ENCODE measurements at regions not wholly inside any gene's neighbourhood (a gene's known extent, or its start where the extent isn't known, plus 50 kb on each side); places are given as distances from the start of the nearest gene placed in this dataset.

DNA sequence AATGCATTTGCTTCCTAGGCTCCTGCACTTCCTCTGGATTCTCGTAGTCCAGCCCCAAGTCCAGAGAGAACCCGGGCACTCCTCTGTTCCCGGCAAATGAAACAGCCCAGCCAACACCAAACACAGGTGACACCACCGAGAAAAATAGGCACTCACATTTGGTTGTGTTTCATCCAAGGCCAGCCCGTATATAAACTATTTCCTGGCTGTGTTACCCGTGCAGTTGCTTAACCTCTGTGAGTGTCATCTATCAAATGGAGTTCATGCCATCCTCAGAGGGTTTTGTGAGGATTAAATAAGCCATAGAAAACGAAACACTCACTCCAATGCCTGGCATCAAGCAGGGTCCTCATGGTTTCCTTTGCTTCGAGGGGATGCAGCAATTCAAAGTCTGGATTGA is 115.2 kb downstream of the BOD1 start:
- WGBS (ENCODE audit: insufficient coverage) = 84% methylated on average over 8 of the region's 8 CpGs
- Histone ChIP-seq H3K27ac (ENCODE audit: insufficient read depth in 1 of 2, low read depth in 1 of 2, low read length in 2 of 2, poor library complexity in 1 of 2, severe bottlenecking in 2 of 2) (no peak overlapping the region), H3K4me1 (ENCODE audit: control extremely low read depth in 1 of 4, control insufficient read depth in 4 of 4, insufficient read depth in 4 of 4, low read length in 3 of 4) (no peaks in the 10 kb centered on the region), H3K4me3 (ENCODE audit: control insufficient read depth in 1 of 7, extremely low read depth in 1 of 7, insufficient read depth in 4 of 7, low read depth in 2 of 7, low read length in 6 of 7) (no peak overlapping the region), H3K27me3 (replicated peaks in 2 of 5; ENCODE audit: control insufficient read depth in 4 of 5, insufficient read depth in 5 of 5, low read length in 4 of 5) (peaks cover 0 to 18% (median 4%) of the 10 kb centered on the region in 5 experiments), H3K36me3 (ENCODE audit: control insufficient read depth in 4 of 4, insufficient read depth in 4 of 4, low read length in 3 of 4) (no peaks in the 10 kb centered on the region), H3K9me3 (ENCODE audit: control extremely low read depth in 1 of 5, control insufficient read depth in 4 of 5, insufficient read depth in 2 of 5, low read depth in 1 of 5, low read length in 4 of 5) (peaks cover 0 to 12% (median 2%) of the 10 kb centered on the region in 5 experiments)
- no peak for DNase-seq
- ChIA-PET CTCF (no interaction called here), POLR2A (no interaction called here)

DNA sequence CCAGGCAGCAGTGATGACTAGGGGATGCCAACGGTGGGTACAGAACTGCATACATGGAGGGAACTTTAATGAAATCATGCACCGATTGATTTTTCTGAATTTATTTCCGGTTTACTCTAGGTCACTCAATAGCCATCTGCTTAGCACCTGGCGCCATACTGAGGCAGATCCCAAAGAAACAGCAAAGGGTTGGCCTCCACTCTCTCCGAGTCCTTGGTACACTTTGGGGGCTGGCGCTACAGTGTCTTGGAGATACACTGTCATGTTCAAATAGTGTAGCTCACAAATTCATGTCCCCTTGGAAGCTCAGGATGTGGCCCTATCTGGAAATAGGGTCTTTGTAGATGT is 116.3 kb downstream of the BOD1 start:
- no peak for DNase-seq
- CTCF ChIA-PET = interaction anchor here (0.8 kb wide), 1 partner anchor 29 kb away, joined by 3 read pairs; no protein-coding TSS in a partner anchor
- Histone ChIP-seq H3K9me3 (ENCODE audit: control extremely low read depth in 1 of 5, control insufficient read depth in 4 of 5, insufficient read depth in 2 of 5, low read depth in 1 of 5, low read length in 4 of 5) (peaks cover 0 to 5% (median 0%) of the 10 kb centered on the region in 5 experiments), H3K36me3 (ENCODE audit: control insufficient read depth in 4 of 4, insufficient read depth in 4 of 4, low read length in 3 of 4) (no peaks in the 10 kb centered on the region), H3K27me3 (replicated peaks in 2 of 5; ENCODE audit: control insufficient read depth in 4 of 5, insufficient read depth in 5 of 5, low read length in 4 of 5) (peaks cover 0 to 18% (median 4%) of the 10 kb centered on the region in 5 experiments), H3K27ac (ENCODE audit: insufficient read depth in 1 of 2, low read depth in 1 of 2, low read length in 2 of 2, poor library complexity in 1 of 2, severe bottlenecking in 2 of 2) (no peak overlapping the region), H3K4me1 (ENCODE audit: control extremely low read depth in 1 of 4, control insufficient read depth in 4 of 4, insufficient read depth in 4 of 4, low read length in 3 of 4) (no peaks in the 10 kb centered on the region), H3K4me3 (ENCODE audit: control insufficient read depth in 1 of 7, extremely low read depth in 1 of 7, insufficient read depth in 4 of 7, low read depth in 2 of 7, low read length in 6 of 7) (no peak overlapping the region)
- POLR2A ChIA-PET = no interaction called here
- 100% methylated on average over 6 of the region's 6 CpGs for WGBS (ENCODE audit: insufficient coverage)

DNA sequence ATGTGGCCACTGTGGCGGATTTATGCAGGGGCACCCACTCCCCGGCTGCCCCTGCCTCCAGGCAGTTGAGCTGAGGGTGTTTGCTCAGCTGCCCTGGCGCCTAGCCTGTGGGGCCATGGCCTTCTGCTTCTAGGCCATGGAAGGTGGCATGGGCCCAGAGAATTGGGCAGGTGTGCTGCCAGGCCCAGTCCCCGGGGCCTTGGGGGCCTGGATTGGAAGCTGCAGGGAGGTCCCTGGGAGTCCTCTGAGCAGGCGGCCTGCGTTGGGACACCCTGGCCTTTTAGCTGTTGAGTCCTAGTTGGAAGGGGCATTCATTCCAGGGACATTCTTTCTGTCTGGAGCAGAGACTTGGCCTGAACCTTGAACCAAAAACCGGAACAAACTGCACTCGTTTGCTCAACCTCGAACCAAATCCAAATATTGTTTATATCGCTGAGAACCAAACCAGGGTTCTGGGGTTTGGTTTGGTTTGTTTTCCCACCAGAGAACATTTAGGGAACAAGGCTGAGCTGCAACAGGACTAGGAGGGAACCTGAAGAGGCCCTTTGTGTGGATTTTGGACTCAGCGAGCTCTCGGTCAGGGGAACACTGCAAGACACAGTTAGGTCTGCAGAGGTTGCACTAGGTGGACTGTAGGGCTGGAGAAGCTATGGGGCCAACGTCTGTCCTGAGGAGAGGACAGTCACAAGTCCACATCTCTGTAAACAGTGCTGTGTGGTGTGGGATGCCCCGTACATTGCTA is 116.8 kb downstream of the BOD1 start:
- Histone ChIP-seq H3K9me3 (ENCODE audit: control extremely low read depth in 1 of 5, control insufficient read depth in 4 of 5, insufficient read depth in 2 of 5, low read depth in 1 of 5, low read length in 4 of 5) (peaks cover 0 to under 1% (median 0%) of the 10 kb centered on the region in 5 experiments), H3K27me3 (replicated peaks in 2 of 5; ENCODE audit: control insufficient read depth in 4 of 5, insufficient read depth in 5 of 5, low read length in 4 of 5) (peaks cover 0 to 18% (median 4%) of the 10 kb centered on the region in 5 experiments), H3K27ac (ENCODE audit: insufficient read depth in 1 of 2, low read depth in 1 of 2, low read length in 2 of 2, poor library complexity in 1 of 2, severe bottlenecking in 2 of 2) (no peak overlapping the region), H3K4me1 (ENCODE audit: control extremely low read depth in 1 of 4, control insufficient read depth in 4 of 4, insufficient read depth in 4 of 4, low read length in 3 of 4) (no peaks in the 10 kb centered on the region), H3K36me3 (ENCODE audit: control insufficient read depth in 4 of 4, insufficient read depth in 4 of 4, low read length in 3 of 4) (no peaks in the 10 kb centered on the region), H3K4me3 (ENCODE audit: control insufficient read depth in 1 of 7, extremely low read depth in 1 of 7, insufficient read depth in 4 of 7, low read depth in 2 of 7, low read length in 6 of 7) (no peak overlapping the region)
- DNase-seq = no peak
- ChIA-PET POLR2A (no interaction called here), CTCF (interaction anchor here (0.8 kb wide), 1 partner anchor 28 kb away, joined by 3 read pairs; no protein-coding TSS in a partner anchor)
- WGBS (ENCODE audit: insufficient coverage) = 98% methylated on average over 14 of the region's 14 CpGs

DNA sequence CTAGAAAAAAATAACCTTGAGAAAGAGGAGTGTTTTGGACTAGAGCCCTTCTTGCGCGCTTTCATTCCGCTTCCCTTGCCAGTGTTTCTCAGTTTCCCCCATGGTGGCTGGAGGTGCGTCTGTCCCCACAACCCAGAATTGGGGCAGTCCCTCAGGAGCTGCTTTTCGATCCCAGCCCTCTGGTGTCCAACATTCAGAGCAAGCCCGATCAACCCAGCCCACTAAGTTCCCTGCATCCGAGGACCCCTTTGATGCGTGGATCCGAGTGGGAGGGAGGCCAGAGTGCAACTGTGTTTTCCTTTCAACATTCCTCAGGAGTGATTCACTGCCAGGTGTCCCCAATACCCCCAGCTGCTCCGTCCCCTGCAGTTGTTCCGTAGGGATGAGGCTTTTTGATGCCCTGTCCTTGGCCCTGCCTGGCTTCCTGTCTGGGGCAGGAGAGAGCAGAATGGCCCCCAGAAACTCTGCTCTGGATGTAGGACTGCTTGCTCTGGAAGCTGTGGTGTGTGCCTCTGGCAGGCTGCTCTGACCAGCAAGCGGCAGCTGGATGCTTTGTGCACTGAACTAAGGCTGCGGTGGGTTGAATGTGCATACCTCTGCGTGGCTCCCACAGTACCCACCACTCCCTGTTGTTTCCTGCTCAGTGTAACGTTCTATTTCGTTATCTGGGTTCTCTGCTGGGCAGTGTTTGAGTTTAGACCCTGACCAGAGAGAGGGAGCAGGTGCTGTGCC is 117.5 kb downstream of the BOD1 start:
- no peak overlapping the region for H3K27ac ChIP-seq (ENCODE audit: insufficient read depth in 1 of 2, low read depth in 1 of 2, low read length in 2 of 2, poor library complexity in 1 of 2, severe bottlenecking in 2 of 2)
- H3K27me3 ChIP-seq (replicated peaks in 2 of 5; ENCODE audit: control insufficient read depth in 4 of 5, insufficient read depth in 5 of 5, low read length in 4 of 5) = peaks cover 0 to 21% (median 4%) of the 10 kb centered on the region in 5 experiments
- ChIA-PET POLR2A (no interaction called here), CTCF (interaction anchor here (0.8 kb wide), 1 partner anchor 27 kb away, joined by 3 read pairs; no protein-coding TSS in a partner anchor)
- H3K4me1 ChIP-seq (ENCODE audit: control extremely low read depth in 1 of 4, control insufficient read depth in 4 of 4, insufficient read depth in 4 of 4, low read length in 3 of 4) = no peaks in the 10 kb centered on the region
- no peaks in the 10 kb centered on the region for H3K36me3 ChIP-seq (ENCODE audit: control insufficient read depth in 4 of 4, insufficient read depth in 4 of 4, low read length in 3 of 4)
- no peak for DNase-seq
- no peaks in the 10 kb centered on the region for H3K9me3 ChIP-seq (ENCODE audit: control extremely low read depth in 1 of 5, control insufficient read depth in 4 of 5, insufficient read depth in 2 of 5, low read depth in 1 of 5, low read length in 4 of 5)
- H3K4me3 ChIP-seq (ENCODE audit: control insufficient read depth in 1 of 7, extremely low read depth in 1 of 7, insufficient read depth in 4 of 7, low read depth in 2 of 7, low read length in 6 of 7) = no peak overlapping the region
- WGBS (ENCODE audit: insufficient coverage) = 85% methylated on average over 16 of the region's 16 CpGs

DNA sequence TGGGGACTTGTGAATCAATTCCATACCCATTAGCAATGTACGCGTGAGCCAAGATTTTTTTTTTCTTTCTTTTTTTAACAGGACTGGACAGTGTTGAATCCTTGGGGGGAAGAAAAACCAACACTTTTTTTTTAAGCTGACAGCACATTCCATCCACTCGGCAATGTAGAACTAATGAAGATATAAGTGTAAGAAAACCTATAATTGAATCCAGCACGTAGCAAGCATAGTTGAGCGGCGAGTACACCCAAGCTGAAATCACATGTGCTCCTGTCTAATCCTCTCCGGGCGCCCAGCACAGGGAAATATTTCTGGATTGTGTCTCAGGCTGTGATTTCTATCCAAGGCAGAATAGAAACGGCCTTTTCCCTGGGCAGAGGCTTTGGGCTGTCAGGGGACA is 118.2 kb downstream of the BOD1 start:
- no peaks in the 10 kb centered on the region for H3K9me3 ChIP-seq (ENCODE audit: control extremely low read depth in 1 of 5, control insufficient read depth in 4 of 5, insufficient read depth in 2 of 5, low read depth in 1 of 5, low read length in 4 of 5)
- peaks cover 0 to 22% (median 4%) of the 10 kb centered on the region in 5 experiments for H3K27me3 ChIP-seq (replicated peaks in 2 of 5; ENCODE audit: control insufficient read depth in 4 of 5, insufficient read depth in 5 of 5, low read length in 4 of 5)
- H3K4me3 ChIP-seq (ENCODE audit: control insufficient read depth in 1 of 7, extremely low read depth in 1 of 7, insufficient read depth in 4 of 7, low read depth in 2 of 7, low read length in 6 of 7) = no peak overlapping the region
- WGBS (ENCODE audit: insufficient coverage) = 97% methylated on average over 6 of the region's 9 CpGs
- no peaks in the 10 kb centered on the region for H3K36me3 ChIP-seq (ENCODE audit: control insufficient read depth in 4 of 4, insufficient read depth in 4 of 4, low read length in 3 of 4)
- DNase-seq = no peak
- POLR2A ChIA-PET = no interaction called here
- CTCF ChIA-PET = no interaction called here
- no peaks in the 10 kb centered on the region for H3K4me1 ChIP-seq (ENCODE audit: control extremely low read depth in 1 of 4, control insufficient read depth in 4 of 4, insufficient read depth in 4 of 4, low read length in 3 of 4)
- no peak overlapping the region for H3K27ac ChIP-seq (ENCODE audit: insufficient read depth in 1 of 2, low read depth in 1 of 2, low read length in 2 of 2, poor library complexity in 1 of 2, severe bottlenecking in 2 of 2)

DNA sequence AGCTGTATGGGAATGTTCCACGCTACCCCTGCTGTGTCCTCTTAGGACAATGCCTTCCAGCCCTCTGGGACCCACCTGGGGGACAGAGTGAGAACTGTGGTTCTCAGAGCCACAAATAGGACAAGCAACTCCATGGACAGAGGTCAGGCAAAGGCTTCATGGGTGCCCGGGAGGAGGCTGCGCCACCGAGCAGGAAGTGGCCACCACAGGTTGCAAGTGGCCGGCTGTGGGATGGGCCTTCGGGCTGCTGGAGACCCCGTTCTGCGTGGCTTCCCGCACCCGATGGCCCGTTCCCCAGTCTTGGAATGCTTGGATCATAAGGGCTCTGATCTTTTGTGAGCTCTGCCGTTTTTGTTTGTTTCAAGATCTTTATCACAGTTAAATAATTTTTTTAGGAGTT is 118.8 kb downstream of the BOD1 start:
- POLR2A ChIA-PET = no interaction called here
- Histone ChIP-seq H3K4me3 (ENCODE audit: control insufficient read depth in 1 of 7, extremely low read depth in 1 of 7, insufficient read depth in 4 of 7, low read depth in 2 of 7, low read length in 6 of 7) (no peak overlapping the region), H3K27ac (ENCODE audit: insufficient read depth in 1 of 2, low read depth in 1 of 2, low read length in 2 of 2, poor library complexity in 1 of 2, severe bottlenecking in 2 of 2) (no peak overlapping the region), H3K4me1 (ENCODE audit: control extremely low read depth in 1 of 4, control insufficient read depth in 4 of 4, insufficient read depth in 4 of 4, low read length in 3 of 4) (no peaks in the 10 kb centered on the region), H3K27me3 (replicated peaks in 2 of 5; ENCODE audit: control insufficient read depth in 4 of 5, insufficient read depth in 5 of 5, low read length in 4 of 5) (peaks cover 0 to 22% (median 4%) of the 10 kb centered on the region in 5 experiments), H3K36me3 (ENCODE audit: control insufficient read depth in 4 of 4, insufficient read depth in 4 of 4, low read length in 3 of 4) (no peaks in the 10 kb centered on the region), H3K9me3 (ENCODE audit: control extremely low read depth in 1 of 5, control insufficient read depth in 4 of 5, insufficient read depth in 2 of 5, low read depth in 1 of 5, low read length in 4 of 5) (no peaks in the 10 kb centered on the region)
- CTCF ChIA-PET = no interaction called here
- DNase-seq = no peak
- WGBS (ENCODE audit: insufficient coverage) = 96% methylated on average over 3 of the region's 12 CpGs

DNA sequence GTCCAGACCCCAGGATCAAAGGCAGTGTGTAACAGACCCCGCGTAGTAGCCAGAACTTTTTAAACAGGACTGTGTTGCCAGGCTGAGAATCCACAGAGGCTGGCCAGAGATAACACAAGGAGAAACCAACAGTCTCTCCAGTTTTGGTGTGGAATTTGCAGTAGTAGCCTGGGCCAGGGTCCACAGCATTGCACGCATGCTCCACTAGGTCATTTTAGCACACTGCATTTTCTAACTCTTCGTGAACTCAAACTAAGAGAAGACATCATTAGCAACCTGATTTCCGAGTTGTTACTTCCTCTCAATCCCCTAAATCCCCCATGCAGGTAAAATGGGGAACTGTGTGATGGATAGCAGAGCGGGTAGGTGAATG is 119.6 kb downstream of the BOD1 start:
- 100% methylated on average over 3 of the region's 6 CpGs for WGBS (ENCODE audit: insufficient coverage)
- CTCF ChIA-PET = no interaction called here
- Histone ChIP-seq H3K27me3 (replicated peaks in 2 of 5; ENCODE audit: control insufficient read depth in 4 of 5, insufficient read depth in 5 of 5, low read length in 4 of 5) (peaks cover 0 to 19% (median 5%) of the 10 kb centered on the region in 5 experiments), H3K27ac (ENCODE audit: insufficient read depth in 1 of 2, low read depth in 1 of 2, low read length in 2 of 2, poor library complexity in 1 of 2, severe bottlenecking in 2 of 2) (no peak overlapping the region), H3K4me1 (ENCODE audit: control extremely low read depth in 1 of 4, control insufficient read depth in 4 of 4, insufficient read depth in 4 of 4, low read length in 3 of 4) (no peaks in the 10 kb centered on the region), H3K36me3 (ENCODE audit: control insufficient read depth in 4 of 4, insufficient read depth in 4 of 4, low read length in 3 of 4) (no peaks in the 10 kb centered on the region), H3K9me3 (ENCODE audit: control extremely low read depth in 1 of 5, control insufficient read depth in 4 of 5, insufficient read depth in 2 of 5, low read depth in 1 of 5, low read length in 4 of 5) (no peaks in the 10 kb centered on the region), H3K4me3 (ENCODE audit: control insufficient read depth in 1 of 7, extremely low read depth in 1 of 7, insufficient read depth in 4 of 7, low read depth in 2 of 7, low read length in 6 of 7) (no peak overlapping the region)
- POLR2A ChIA-PET = no interaction called here
- no peak for DNase-seq

All from common myeloid progenitor, CD34-positive (primary cell).